ENCODE measurements at regions not wholly inside any gene's neighbourhood (a gene's known extent, or its start where the extent isn't known, plus 50 kb on each side); places are given as distances from the start of the nearest gene placed in this dataset.
A peak's percentile ranks its signal among the peaks of the same experiment; 100 is the strongest.

DNA sequence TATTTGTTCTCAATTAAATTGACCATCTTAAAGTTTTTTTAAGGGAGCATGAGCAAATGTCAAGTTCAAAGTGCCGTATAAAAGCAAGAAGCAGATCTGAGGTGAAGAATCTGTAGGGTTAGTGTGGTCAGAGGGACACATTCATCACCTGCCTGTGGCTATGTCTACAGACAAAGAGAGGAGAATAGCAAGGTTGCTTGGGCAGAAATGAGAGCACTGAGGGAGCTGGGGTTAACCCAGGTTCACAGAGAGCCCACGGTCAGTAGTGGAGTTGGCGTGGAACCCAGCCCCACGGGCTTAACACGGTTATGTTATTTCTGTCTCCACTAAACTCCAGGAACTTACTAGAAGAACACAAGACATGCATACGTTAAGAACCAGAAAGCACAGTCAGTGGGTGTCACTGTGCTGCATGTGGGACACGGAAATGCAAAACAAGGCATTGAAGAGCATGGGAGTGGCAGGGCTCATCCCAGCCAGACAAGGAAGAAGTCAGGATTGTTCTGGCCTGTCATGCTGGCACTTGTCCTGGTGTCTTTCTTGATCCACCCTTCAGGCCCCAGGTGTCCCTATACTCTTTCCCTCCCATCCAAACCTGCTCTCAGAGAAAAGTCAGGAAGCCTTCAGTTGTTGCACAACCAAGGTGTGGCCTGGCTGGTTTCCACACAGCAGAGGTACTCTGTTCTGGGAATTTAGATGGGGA lies 95.5 kb upstream of the IVNS1ABP start:
- no peak for DNase-seq (ENCODE audit: low read depth)
- TF ChIP-seq, protein P1, sequence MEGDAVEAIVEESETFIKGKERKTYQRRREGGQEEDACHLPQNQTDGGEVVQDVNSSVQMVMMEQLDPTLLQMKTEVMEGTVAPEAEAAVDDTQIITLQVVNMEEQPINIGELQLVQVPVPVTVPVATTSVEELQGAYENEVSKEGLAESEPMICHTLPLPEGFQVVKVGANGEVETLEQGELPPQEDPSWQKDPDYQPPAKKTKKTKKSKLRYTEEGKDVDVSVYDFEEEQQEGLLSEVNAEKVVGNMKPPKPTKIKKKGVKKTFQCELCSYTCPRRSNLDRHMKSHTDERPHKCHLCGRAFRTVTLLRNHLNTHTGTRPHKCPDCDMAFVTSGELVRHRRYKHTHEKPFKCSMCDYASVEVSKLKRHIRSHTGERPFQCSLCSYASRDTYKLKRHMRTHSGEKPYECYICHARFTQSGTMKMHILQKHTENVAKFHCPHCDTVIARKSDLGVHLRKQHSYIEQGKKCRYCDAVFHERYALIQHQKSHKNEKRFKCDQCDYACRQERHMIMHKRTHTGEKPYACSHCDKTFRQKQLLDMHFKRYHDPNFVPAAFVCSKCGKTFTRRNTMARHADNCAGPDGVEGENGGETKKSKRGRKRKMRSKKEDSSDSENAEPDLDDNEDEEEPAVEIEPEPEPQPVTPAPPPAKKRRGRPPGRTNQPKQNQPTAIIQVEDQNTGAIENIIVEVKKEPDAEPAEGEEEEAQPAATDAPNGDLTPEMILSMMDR (IDR thresholded peaks at IDR 0.05; ENCODE audit: insufficient read depth, low read depth, low read length): no peak
- no peak overlapping the region for H3K4me3 ChIP-seq (ENCODE audit: low read depth, low read length)

DNA sequence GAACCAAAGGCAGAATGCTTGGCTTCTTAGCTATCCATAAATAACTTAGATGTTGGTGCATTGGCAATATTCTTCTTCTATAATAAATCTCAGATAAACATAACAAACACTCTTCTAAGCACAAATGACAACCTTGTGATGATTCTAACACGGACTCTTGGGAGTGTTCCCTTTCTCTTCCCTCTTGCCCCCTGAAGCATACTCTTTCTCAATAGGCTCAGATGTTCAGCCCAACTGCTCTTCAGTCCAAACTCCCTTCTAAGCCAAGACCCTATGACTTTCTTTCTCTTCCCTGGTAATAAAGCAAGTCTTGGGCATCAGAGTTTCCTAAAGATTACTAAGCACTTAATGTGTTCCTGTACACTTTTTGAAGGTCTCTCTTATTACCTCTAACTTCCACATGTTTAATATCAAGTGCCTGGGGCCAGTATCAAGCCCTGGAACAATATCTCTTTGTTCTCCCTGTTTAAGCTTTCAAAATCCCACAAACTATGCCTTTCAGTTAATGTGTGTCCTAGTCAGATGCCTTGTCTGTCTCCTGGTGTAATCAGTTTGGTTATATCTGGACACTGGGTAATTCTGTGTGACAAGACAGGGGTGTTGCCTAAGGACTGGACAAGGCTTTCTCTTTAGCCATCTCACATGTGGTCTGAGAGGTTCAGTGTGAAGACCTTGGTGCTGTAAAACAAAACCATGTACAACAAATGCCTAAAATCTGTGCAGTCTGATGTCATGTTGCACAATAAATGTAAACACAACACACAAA lies 92.9 kb upstream of the IVNS1ABP start:
- H3K4me3 ChIP-seq (ENCODE audit: low read depth, low read length): no peak overlapping the region
- DNase-seq (ENCODE audit: low read depth): peak; percentile 51
- TF ChIP-seq, protein P1 (IDR thresholded peaks at IDR 0.05; ENCODE audit: insufficient read depth, low read depth, low read length): no peak

- no peak overlapping the region for H3K4me3 ChIP-seq (ENCODE audit: low read depth, low read length)
- TF ChIP-seq, protein P1 (IDR thresholded peaks at IDR 0.05; ENCODE audit: insufficient read depth, low read depth, low read length): no peak
- no peak for DNase-seq (ENCODE audit: low read depth)
These were observed 92.3 kb upstream of the IVNS1ABP start for GRCh38 chr1:185409345-185409744.

GRCh38 chr1:185408700-185409270 lies 91.7 kb upstream of the IVNS1ABP start:
- no peak for DNase-seq (ENCODE audit: low read depth)
- TF ChIP-seq, protein P1 (IDR thresholded peaks at IDR 0.05; ENCODE audit: insufficient read depth, low read depth, low read length): no peak
- H3K4me3 ChIP-seq (ENCODE audit: low read depth, low read length): no peak overlapping the region

DNA sequence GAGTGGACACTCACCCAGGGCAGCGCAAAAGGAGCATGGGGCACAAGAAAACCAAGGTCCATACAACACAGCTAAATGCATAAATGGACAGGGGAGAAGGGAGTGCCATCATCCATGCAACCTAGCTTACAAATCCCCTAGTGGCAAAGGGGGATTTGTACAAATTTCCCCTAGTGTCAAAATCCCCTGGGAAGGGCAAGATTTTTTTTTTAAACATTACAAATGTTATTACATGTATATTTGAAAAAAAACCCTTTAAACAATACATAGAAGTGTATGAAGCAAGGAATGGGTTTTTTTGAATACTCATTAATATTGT lies 89.6 kb upstream of the IVNS1ABP start:
- DNase-seq (ENCODE audit: low read depth): no peak
- no peak overlapping the region for H3K4me3 ChIP-seq (ENCODE audit: low read depth, low read length)
- TF ChIP-seq, protein P1 (IDR thresholded peaks at IDR 0.05; ENCODE audit: insufficient read depth, low read depth, low read length): no peak

GRCh38 chr1:185406006-185406690 lies 89.1 kb upstream of the IVNS1ABP start:
- TF ChIP-seq, protein P1 (IDR thresholded peaks at IDR 0.05; ENCODE audit: insufficient read depth, low read depth, low read length): no peak
- DNase-seq (ENCODE audit: low read depth): no peak
- no peak overlapping the region for H3K4me3 ChIP-seq (ENCODE audit: low read depth, low read length)
